CD4-positive, CD25-positive, alpha-beta regulatory T cell (primary cell): ENCODE measurements at regions not wholly inside any gene's neighbourhood (a gene's known extent, or its start where the extent isn't known, plus 50 kb on each side); places are given as distances from the start of the nearest gene placed in this dataset.

ENCODE experiments used
- ATAC-seq, 2 donors: fragments of 150-1000 bp; cut with Tn5 transposase; one replicate each; pipeline ENCODE4 v1.10.0; 2021; ENCODE audit warnings: low read depth in 2 of 2, moderate number of reproducible peaks in 2 of 2, moderate library complexity in 1 of 2
- DNase-seq, 3 donors: peaks; one replicate each; pipeline versions ENCODE4 v3.0.0 to v3.0.0-alpha.2; 2012 to 2022; ENCODE audit warnings: mixed read lengths in 1 of 3
- H3K27ac ChIP-seq: one replicate; pipeline ENCODE4 v1.7.0; 2013; ENCODE audit warnings: mild to moderate bottlenecking, low read length; ENCODE audit not compliant: insufficient read depth, poor library complexity, severe bottlenecking
- H3K27me3 ChIP-seq: one replicate; pipeline ENCODE4 v1.7.0; 2013; ENCODE audit warnings: low read length; ENCODE audit not compliant: control insufficient read depth, insufficient read depth
- H3K36me3 ChIP-seq: one replicate; pipeline ENCODE4 v1.7.0; 2013; ENCODE audit warnings: mild to moderate bottlenecking, low read length, moderate library complexity; ENCODE audit not compliant: control insufficient read depth, insufficient read depth
- H3K4me1 ChIP-seq: 2 replicates; pipeline ENCODE4 v1.7.0; 2013; ENCODE audit warnings: mild to moderate bottlenecking, low read length; ENCODE audit not compliant: insufficient read depth, control insufficient read depth, poor library complexity, severe bottlenecking
- H3K4me3 ChIP-seq: one replicate; pipeline ENCODE4 v1.7.0; 2013; ENCODE audit warnings: low read depth, mild to moderate bottlenecking, low read length, moderate library complexity
- H3K9me3 ChIP-seq, 2 experiments: 1 replicate in 1 of 2; 2 replicates in 1 of 2; pipeline ENCODE4 v1.7.0; 2013; ENCODE audit warnings: low read length in 2 of 2, mild to moderate bottlenecking in 1 of 2, moderate library complexity in 1 of 2; ENCODE audit not compliant: control insufficient read depth in 2 of 2
- H3K27ac Mint-ChIP-seq, 3 donors: one replicate each; pipeline ENCODE4 v1.8.0; 2020 to 2022; ENCODE audit warnings: mild to moderate bottlenecking in 3 of 3, mixed read lengths in 3 of 3, moderate library complexity in 2 of 3
- H3K27me3 Mint-ChIP-seq: one replicate; pipeline ENCODE4 v1.8.0; 2022; ENCODE audit warnings: mild to moderate bottlenecking, mixed read lengths
- H3K36me3 Mint-ChIP-seq: one replicate; pipeline ENCODE4 v1.8.0; 2020; ENCODE audit warnings: mixed read lengths
- H3K4me1 Mint-ChIP-seq, 4 donors: one replicate each; pipeline ENCODE4 v1.8.0; 2020 to 2022; ENCODE audit warnings: mixed read lengths in 4 of 4, mild to moderate bottlenecking in 1 of 4
- H3K4me3 Mint-ChIP-seq, 4 donors: one replicate each; pipeline ENCODE4 v1.8.0; 2020 to 2022; ENCODE audit warnings: mild to moderate bottlenecking in 4 of 4, mixed read lengths in 4 of 4, moderate library complexity in 3 of 4
- H3K9me3 Mint-ChIP-seq, 7 donors: one replicate each; pipeline ENCODE4 v1.8.0; 2020 to 2022; ENCODE audit warnings: mixed read lengths in 7 of 7, mild to moderate bottlenecking in 3 of 7, moderate library complexity in 2 of 7

DNA sequence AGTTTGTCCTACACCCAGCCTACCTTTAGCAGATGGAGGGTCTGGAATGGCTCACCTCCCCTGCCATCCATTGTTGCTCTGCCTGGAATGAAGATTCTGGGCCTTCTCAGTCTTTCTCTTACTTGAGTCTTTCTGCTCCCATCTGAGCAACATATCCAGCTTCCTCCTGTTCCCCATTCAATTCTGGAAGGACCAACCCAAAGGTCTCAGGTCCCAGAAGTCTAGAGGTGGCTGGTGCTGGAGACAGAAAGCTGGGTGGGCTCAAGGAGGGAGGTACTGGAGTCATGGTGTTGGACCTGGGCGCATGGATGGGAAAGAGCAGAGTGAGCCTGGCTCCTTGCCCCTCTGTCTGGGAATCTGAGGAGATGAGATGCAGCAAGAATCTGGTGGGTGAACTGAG, 93.5 kb upstream of the SIX3 start:
- H3K27ac Mint-ChIP-seq: no peak overlapping the region

DNA sequence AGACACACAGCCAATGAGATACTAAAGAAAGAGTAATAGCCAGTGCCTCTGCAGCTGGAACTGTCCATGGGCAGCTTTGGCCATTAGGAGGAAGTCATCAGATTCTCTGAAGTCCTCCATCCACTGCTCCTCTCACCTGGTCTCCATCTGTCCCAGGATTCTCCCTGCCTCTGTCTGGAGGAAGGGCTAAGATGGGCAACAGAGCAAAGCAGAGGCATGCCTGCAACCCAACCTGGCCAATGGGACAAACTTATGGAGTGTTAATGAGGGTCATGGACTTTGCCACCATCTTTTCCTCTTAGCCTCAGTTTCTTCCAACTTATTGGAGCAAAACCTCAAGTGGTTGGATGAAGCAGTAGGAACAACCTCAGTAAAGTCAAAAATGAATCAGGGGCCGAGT, 91.5 kb upstream of the SIX3 start:
- Histone ChIP-seq H3K4me1 (no peaks in the 10 kb centered on the region), H3K9me3 (no peaks in the 10 kb centered on the region), H3K27me3 (peaks cover 11% of the 10 kb centered on the region), H3K27ac (no peak overlapping the region), H3K36me3 (no peaks in the 10 kb centered on the region), H3K4me3 (no peak overlapping the region)
- peaks cover 0 to 6% (median 0%) of the 10 kb centered on the region in 7 donors for H3K9me3 Mint-ChIP-seq
- no peak for DNase-seq
- peaks cover 9% of the 10 kb centered on the region for H3K27me3 Mint-ChIP-seq
- H3K4me3 Mint-ChIP-seq: no peak overlapping the region
- H3K36me3 Mint-ChIP-seq: no peaks in the 10 kb centered on the region
- H3K4me1 Mint-ChIP-seq: peaks cover 0 to 8% (median 0%) of the 10 kb centered on the region in 4 donors
- H3K27ac Mint-ChIP-seq: no peak overlapping the region
- no peak for ATAC-seq

More for the DNA sequence above, 93.5 kb upstream of the SIX3 start:
- Mint-ChIP-seq H3K4me1 (peaks cover 0 to 8% (median 0%) of the 10 kb centered on the region in 4 donors), H3K4me3 (no peak overlapping the region), H3K27me3 (peaks cover 5% of the 10 kb centered on the region), H3K9me3 (peaks cover 0 to 6% (median 0%) of the 10 kb centered on the region in 7 donors), H3K36me3 (no peaks in the 10 kb centered on the region)
- Histone ChIP-seq H3K27me3 (peaks cover 10% of the 10 kb centered on the region), H3K9me3 (no peaks in the 10 kb centered on the region), H3K27ac (no peak overlapping the region), H3K36me3 (no peaks in the 10 kb centered on the region), H3K4me1 (no peaks in the 10 kb centered on the region), H3K4me3 (no peak overlapping the region)
- no peak for DNase-seq
- no peak for ATAC-seq

GRCh38 chr2:44851518-44851917, 90.0 kb upstream of the SIX3 start:
- Mint-ChIP-seq H3K27me3 (peaks cover 13% of the 10 kb centered on the region), H3K9me3 (peaks cover 0 to 2% (median 0%) of the 10 kb centered on the region in 7 donors), H3K4me1 (peaks cover 0 to 8% (median 0%) of the 10 kb centered on the region in 4 donors), H3K4me3 (no peak overlapping the region), H3K27ac (no peak overlapping the region), H3K36me3 (no peaks in the 10 kb centered on the region)
- DNase-seq: no peak
- Histone ChIP-seq H3K27ac (no peak overlapping the region), H3K4me3 (no peak overlapping the region), H3K27me3 (peaks cover 11% of the 10 kb centered on the region), H3K9me3 (no peaks in the 10 kb centered on the region), H3K4me1 (no peaks in the 10 kb centered on the region), H3K36me3 (no peaks in the 10 kb centered on the region)
- ATAC-seq: no peak

GRCh38 chr2:44852594-44852993, 88.9 kb upstream of the SIX3 start:
- Histone ChIP-seq H3K27ac (no peak overlapping the region), H3K27me3 (peaks cover 12% of the 10 kb centered on the region), H3K4me1 (no peaks in the 10 kb centered on the region), H3K36me3 (no peaks in the 10 kb centered on the region), H3K4me3 (no peak overlapping the region), H3K9me3 (no peaks in the 10 kb centered on the region)
- Mint-ChIP-seq H3K27me3 (peaks cover 14% of the 10 kb centered on the region), H3K4me3 (no peak overlapping the region), H3K36me3 (no peaks in the 10 kb centered on the region), H3K27ac (no peak overlapping the region), H3K4me1 (peaks cover 0 to 8% (median 0%) of the 10 kb centered on the region in 4 donors), H3K9me3 (peaks cover 0 to 2% (median 0%) of the 10 kb centered on the region in 7 donors)
- ATAC-seq (no peak), DNase-seq (no peak)

GRCh38 chr2:44859337-44859736, 82.2 kb upstream of the SIX3 start:
- H3K4me3 ChIP-seq: no peak overlapping the region
- ATAC-seq (no peak), DNase-seq (no peak)
- Mint-ChIP-seq H3K27ac (no peak overlapping the region), H3K36me3 (no peaks in the 10 kb centered on the region), H3K4me3 (no peak overlapping the region), H3K27me3 (peaks cover 59% of the 10 kb centered on the region), H3K9me3 (peaks cover 0 to 14% (median 2%) of the 10 kb centered on the region in 7 donors), H3K4me1 (no peaks in the 10 kb centered on the region)
- H3K36me3 ChIP-seq: no peaks in the 10 kb centered on the region
- peaks cover 0 to 3% of the 10 kb centered on the region in 2 experiments for H3K9me3 ChIP-seq
- H3K27me3 ChIP-seq: peaks cover 14% of the 10 kb centered on the region
- H3K4me1 ChIP-seq: no peaks in the 10 kb centered on the region
- H3K27ac ChIP-seq: no peak overlapping the region

- no peaks in the 10 kb centered on the region for H3K4me1 ChIP-seq
Measured at GRCh38 chr2:44866152-44866551, 75.3 kb upstream of the SIX3 start.

GRCh38 chr2:44869761-44870160, 71.7 kb upstream of the SIX3 start:
- H3K36me3 Mint-ChIP-seq: no peaks in the 10 kb centered on the region
- no peaks in the 10 kb centered on the region for H3K4me1 Mint-ChIP-seq
- ATAC-seq (no peak), DNase-seq (no peak)
- no peak overlapping the region for H3K27ac ChIP-seq
- H3K9me3 ChIP-seq: peaks cover 0 to under 1% of the 10 kb centered on the region in 2 experiments
- H3K4me1 ChIP-seq: no peaks in the 10 kb centered on the region
- peaks cover 2% of the 10 kb centered on the region for H3K27me3 ChIP-seq
- no peak overlapping the region for H3K4me3 ChIP-seq
- no peaks in the 10 kb centered on the region for H3K36me3 ChIP-seq
- no peak overlapping the region for H3K27ac Mint-ChIP-seq
- peaks cover 0 to 2% (median 0%) of the 10 kb centered on the region in 7 donors for H3K9me3 Mint-ChIP-seq
- H3K4me3 Mint-ChIP-seq: no peak overlapping the region
- peaks cover 5% of the 10 kb centered on the region for H3K27me3 Mint-ChIP-seq

More at GRCh38 chr2:44866152-44866551, 75.3 kb upstream of the SIX3 start:
- H3K4me3 Mint-ChIP-seq: no peak overlapping the region
- H3K27me3 Mint-ChIP-seq: peaks cover 23% of the 10 kb centered on the region
- H3K27ac Mint-ChIP-seq: no peak overlapping the region
- DNase-seq (no peak), ATAC-seq (no peak)
- no peaks in the 10 kb centered on the region for H3K36me3 Mint-ChIP-seq
- H3K9me3 ChIP-seq: no peaks in the 10 kb centered on the region
- no peaks in the 10 kb centered on the region for H3K36me3 ChIP-seq
- H3K27me3 ChIP-seq: peaks cover 5% of the 10 kb centered on the region
- no peaks in the 10 kb centered on the region for H3K4me1 Mint-ChIP-seq
- H3K9me3 Mint-ChIP-seq: peaks cover 0 to 2% (median 0%) of the 10 kb centered on the region in 7 donors
- no peak overlapping the region for H3K4me3 ChIP-seq
- no peak overlapping the region for H3K27ac ChIP-seq

- no peak for DNase-seq
- ATAC-seq: no peak
Measured at GRCh38 chr2:44877417-44877816, 64.1 kb upstream of the SIX3 start.

More at GRCh38 chr2:44877417-44877816, 64.1 kb upstream of the SIX3 start:
- Mint-ChIP-seq H3K27me3 (peaks cover 15% of the 10 kb centered on the region), H3K4me1 (no peaks in the 10 kb centered on the region), H3K27ac (no peak overlapping the region), H3K4me3 (no peak overlapping the region), H3K9me3 (peaks cover 0 to 13% (median 1%) of the 10 kb centered on the region in 7 donors), H3K36me3 (no peaks in the 10 kb centered on the region)
- H3K27ac ChIP-seq: no peak overlapping the region
- H3K27me3 ChIP-seq: peaks cover 2% of the 10 kb centered on the region
- H3K36me3 ChIP-seq: no peaks in the 10 kb centered on the region
- peaks cover 9% of the 10 kb centered on the region in 2 experiments for H3K9me3 ChIP-seq
- no peaks in the 10 kb centered on the region for H3K4me1 ChIP-seq
- no peak overlapping the region for H3K4me3 ChIP-seq
